ENCODE measurements at regions not wholly inside any gene's neighbourhood (a gene's known extent, or its start where the extent isn't known, plus 50 kb on each side); places are given as distances from the start of the nearest gene placed in this dataset.

GRCh38 chr2:19219060-19219459 is 139.4 kb downstream of the OSR1 start:
- no peak for ATAC-seq
- WGBS: 89% methylated on average over 2 of the region's 2 CpGs
- peaks cover 3% of the 10 kb centered on the region for H3K4me1 ChIP-seq (ENCODE audit: control insufficient read depth, insufficient read depth, low read length)
- H3K4me3 ChIP-seq (ENCODE audit: low read length): no peak overlapping the region
- H3K9me3 ChIP-seq (ENCODE audit: control insufficient read depth, low read length): no peaks in the 10 kb centered on the region
- no peaks in the 10 kb centered on the region for H3K27me3 ChIP-seq (ENCODE audit: control insufficient read depth, insufficient read depth)
- intact Hi-C loops (cut with DNase I): no loop called here
- no peak for DNase-seq
- H3K27ac ChIP-seq (ENCODE audit: low read length): no peak overlapping the region

- intact Hi-C loops (cut with DNase I): no loop called here
- H3K27me3 ChIP-seq (ENCODE audit: control insufficient read depth, insufficient read depth): no peaks in the 10 kb centered on the region
- 72% methylated on average over 2 of the region's 2 CpGs for WGBS
- H3K9me3 ChIP-seq (ENCODE audit: control insufficient read depth, low read length): no peaks in the 10 kb centered on the region
- H3K4me1 ChIP-seq (ENCODE audit: control insufficient read depth, insufficient read depth, low read length): peaks cover 3% of the 10 kb centered on the region
- H3K4me3 ChIP-seq (ENCODE audit: low read length): no peak overlapping the region
- DNase-seq (no peak), ATAC-seq (no peak)
- no peak overlapping the region for H3K27ac ChIP-seq (ENCODE audit: low read length)
Measured at GRCh38 chr2:19218166-19218565, 140.3 kb downstream of the OSR1 start.

GRCh38 chr2:19216676-19217602 is 141.5 kb downstream of the OSR1 start:
- H3K4me1 ChIP-seq (ENCODE audit: control insufficient read depth, insufficient read depth, low read length): peaks cover 3% of the 10 kb centered on the region
- ATAC-seq (no peak), DNase-seq (no peak)
- intact Hi-C loops (cut with DNase I): no loop called here
- no peak overlapping the region for H3K27ac ChIP-seq (ENCODE audit: low read length)
- no peak overlapping the region for H3K4me3 ChIP-seq (ENCODE audit: low read length)
- H3K27me3 ChIP-seq (ENCODE audit: control insufficient read depth, insufficient read depth): no peaks in the 10 kb centered on the region
- WGBS: 93% methylated on average over 2 of the region's 2 CpGs
- H3K9me3 ChIP-seq (ENCODE audit: control insufficient read depth, low read length): no peaks in the 10 kb centered on the region

GRCh38 chr2:19216238-19216637 is 142.2 kb downstream of the OSR1 start:
- peaks cover 3% of the 10 kb centered on the region for H3K4me1 ChIP-seq (ENCODE audit: control insufficient read depth, insufficient read depth, low read length)
- WGBS: 68% methylated on average over 2 of the region's 2 CpGs
- DNase-seq: no peak
- H3K27ac ChIP-seq (ENCODE audit: low read length): no peak overlapping the region
- no peaks in the 10 kb centered on the region for H3K27me3 ChIP-seq (ENCODE audit: control insufficient read depth, insufficient read depth)
- intact Hi-C loops (cut with DNase I): no loop called here
- ATAC-seq: no peak
- H3K9me3 ChIP-seq (ENCODE audit: control insufficient read depth, low read length): no peaks in the 10 kb centered on the region
- no peak overlapping the region for H3K4me3 ChIP-seq (ENCODE audit: low read length)

GRCh38 chr2:19214682-19215391 is 143.6 kb downstream of the OSR1 start:
- ATAC-seq: no peak
- DNase-seq: no peak
- no peaks in the 10 kb centered on the region for H3K27me3 ChIP-seq (ENCODE audit: control insufficient read depth, insufficient read depth)
- WGBS: 81% methylated on average over 5 of the region's 5 CpGs
- peaks cover 3% of the 10 kb centered on the region for H3K4me1 ChIP-seq (ENCODE audit: control insufficient read depth, insufficient read depth, low read length)
- no peak overlapping the region for H3K4me3 ChIP-seq (ENCODE audit: low read length)
- H3K9me3 ChIP-seq (ENCODE audit: control insufficient read depth, low read length): no peaks in the 10 kb centered on the region
- intact Hi-C loops (cut with DNase I): no loop called here
- H3K27ac ChIP-seq (ENCODE audit: low read length): no peak overlapping the region

- no peak for DNase-seq
- Histone ChIP-seq H3K27me3 (ENCODE audit: control insufficient read depth, insufficient read depth) (no peaks in the 10 kb centered on the region), H3K4me1 (ENCODE audit: control insufficient read depth, insufficient read depth, low read length) (peaks cover 4% of the 10 kb centered on the region), H3K9me3 (ENCODE audit: control insufficient read depth, low read length) (no peaks in the 10 kb centered on the region), H3K4me3 (ENCODE audit: low read length) (no peak overlapping the region), H3K27ac (ENCODE audit: low read length) (no peak overlapping the region)
- WGBS: 93% methylated on average over 7 of the region's 7 CpGs
- no peak for ATAC-seq
- intact Hi-C loops (cut with DNase I): no loop called here
Measured at GRCh38 chr2:19209575-19210341, 148.7 kb downstream of the OSR1 start.

- peaks cover 4% of the 10 kb centered on the region for H3K4me1 ChIP-seq (ENCODE audit: control insufficient read depth, insufficient read depth, low read length)
- no peak for ATAC-seq
- H3K27ac ChIP-seq (ENCODE audit: low read length): no peak overlapping the region
- intact Hi-C loops (cut with DNase I): no loop called here
- no peak for DNase-seq
- H3K9me3 ChIP-seq (ENCODE audit: control insufficient read depth, low read length): no peaks in the 10 kb centered on the region
- H3K4me3 ChIP-seq (ENCODE audit: low read length): no peak overlapping the region
- no peaks in the 10 kb centered on the region for H3K27me3 ChIP-seq (ENCODE audit: control insufficient read depth, insufficient read depth)
- 72% methylated on average over 4 of the region's 4 CpGs for WGBS
Measured at GRCh38 chr2:19208479-19209199, 149.8 kb downstream of the OSR1 start.

- peaks cover 4% of the 10 kb centered on the region for H3K4me1 ChIP-seq (ENCODE audit: control insufficient read depth, insufficient read depth, low read length)
- H3K27me3 ChIP-seq (ENCODE audit: control insufficient read depth, insufficient read depth): no peaks in the 10 kb centered on the region
- DNase-seq (peak; percentile 19 to 69 (median 68)), ATAC-seq (peak; percentile 31 to 33)
- no peak overlapping the region for H3K4me3 ChIP-seq (ENCODE audit: low read length)
- H3K9me3 ChIP-seq (ENCODE audit: control insufficient read depth, low read length): no peaks in the 10 kb centered on the region
- H3K27ac ChIP-seq (ENCODE audit: low read length): no peak overlapping the region
- intact Hi-C loops (cut with DNase I): no loop called here
- WGBS: 50% methylated on average over 8 of the region's 8 CpGs
Measured at GRCh38 chr2:19207452-19207851, 151.0 kb downstream of the OSR1 start.

- Histone ChIP-seq H3K27me3 (ENCODE audit: control insufficient read depth, insufficient read depth) (no peaks in the 10 kb centered on the region), H3K4me3 (ENCODE audit: low read length) (no peak overlapping the region), H3K27ac (ENCODE audit: low read length) (no peak overlapping the region), H3K4me1 (ENCODE audit: control insufficient read depth, insufficient read depth, low read length) (peaks cover 4% of the 10 kb centered on the region), H3K9me3 (ENCODE audit: control insufficient read depth, low read length) (no peaks in the 10 kb centered on the region)
- ATAC-seq (peak; percentile 35 to 56), DNase-seq (peak in 2 of 3 donors; percentile 23 to 44)
- intact Hi-C loops (cut with DNase I): no loop called here
- 55% methylated on average over 4 of the region's 4 CpGs for WGBS
Measured at GRCh38 chr2:19205983-19206533, 152.4 kb downstream of the OSR1 start.

GRCh38 chr2:19203866-19204265 is 154.6 kb downstream of the OSR1 start:
- no peak for DNase-seq
- intact Hi-C loops (cut with DNase I): no loop called here
- no peak for ATAC-seq
- 96% methylated on average over 5 of the region's 5 CpGs for WGBS
- H3K4me3 ChIP-seq (ENCODE audit: low read length): no peak overlapping the region
- peaks cover 4% of the 10 kb centered on the region for H3K4me1 ChIP-seq (ENCODE audit: control insufficient read depth, insufficient read depth, low read length)
- H3K27ac ChIP-seq (ENCODE audit: low read length): no peak overlapping the region
- no peaks in the 10 kb centered on the region for H3K27me3 ChIP-seq (ENCODE audit: control insufficient read depth, insufficient read depth)
- no peaks in the 10 kb centered on the region for H3K9me3 ChIP-seq (ENCODE audit: control insufficient read depth, low read length)

All from right cardiac atrium (tissue), 5 donors.